Neuronal stem cell (in vitro differentiated cells): ENCODE measurements at regions not wholly inside any gene's neighbourhood (a gene's known extent, or its start where the extent isn't known, plus 50 kb on each side); places are given as distances from the start of the nearest gene placed in this dataset.

Experiments used
- DNase-seq: peaks from one replicate; pipeline ENCODE4 v3.0.0-alpha.2; 2013; ENCODE audit warnings: low spot score
- H2AFZ ChIP-seq: one replicate; pipeline ENCODE4 v1.6.1; 2013; ENCODE audit warnings: mild to moderate bottlenecking, low read length, inconsistent platforms
- H2AK5ac ChIP-seq: 2 replicates; pipeline ENCODE4 v1.6.1; 2013; ENCODE audit warnings: low read depth, mild to moderate bottlenecking, inconsistent platforms, low read length, moderate library complexity, mixed read lengths
- H2BK120ac ChIP-seq: 2 replicates; pipeline ENCODE4 v1.6.1; 2013; ENCODE audit warnings: low read depth, mild to moderate bottlenecking, inconsistent platforms, low read length, moderate library complexity, mixed read lengths
- H2BK12ac ChIP-seq: one replicate; pipeline ENCODE4 v1.6.1; 2013; ENCODE audit warnings: low read length, inconsistent platforms
- H2BK15ac ChIP-seq: 2 replicates; pipeline ENCODE4 v1.6.1; 2013; ENCODE audit warnings: mild to moderate bottlenecking, low read length, inconsistent platforms, mixed read lengths
- H2BK5ac ChIP-seq: one replicate; pipeline ENCODE4 v1.6.1; 2013; ENCODE audit warnings: inconsistent platforms, mild to moderate bottlenecking, low read length, moderate library complexity
- H3K14ac ChIP-seq: one replicate; pipeline ENCODE4 v1.6.1; 2013; ENCODE audit warnings: low read length, inconsistent platforms
- H3K18ac ChIP-seq: 2 replicates; pipeline ENCODE4 v1.6.1; 2013; ENCODE audit warnings: low read length, inconsistent platforms
- H3K23ac ChIP-seq: 2 replicates; pipeline ENCODE4 v1.6.1; 2013; ENCODE audit warnings: low read depth, mild to moderate bottlenecking, mixed read lengths, low read length, inconsistent platforms; ENCODE audit not compliant: poor library complexity
- H3K27ac ChIP-seq: replicated peaks from 3 replicates; pipeline ENCODE4 v1.5.1; 2013; ENCODE audit warnings: low read length, inconsistent platforms
- H3K27me3 ChIP-seq, 3 experiments: 2 replicates each; pipeline ENCODE4 v1.6.1; 2013; ENCODE audit warnings: low read length in 3 of 3, mild to moderate bottlenecking in 2 of 3, inconsistent platforms in 1 of 3, low read depth in 1 of 3, mixed read lengths in 1 of 3, moderate library complexity in 1 of 3; ENCODE audit not compliant: control insufficient read depth in 3 of 3, insufficient read depth in 3 of 3
- H3K36me3 ChIP-seq, 2 donors: replicated peaks in 1 of 2; 2 replicates each; pipeline ENCODE4 v1.6.1; 2013; ENCODE audit warnings: low read length in 2 of 2; ENCODE audit not compliant: control insufficient read depth in 2 of 2, insufficient read depth in 2 of 2
- H3K4ac ChIP-seq: 2 replicates; pipeline ENCODE4 v1.6.1; 2013; ENCODE audit warnings: inconsistent platforms, mild to moderate bottlenecking, low read length, moderate library complexity
- H3K4me1 ChIP-seq, 2 donors: 1 replicate in 1 of 2; 2 replicates in 1 of 2; pipeline ENCODE4 v1.6.1; 2013; ENCODE audit warnings: low read length in 2 of 2, low read depth in 1 of 2; ENCODE audit not compliant: control insufficient read depth in 2 of 2, insufficient read depth in 1 of 2
- H3K4me2 ChIP-seq: one replicate; pipeline ENCODE4 v1.6.1; 2013; ENCODE audit warnings: mild to moderate bottlenecking, low read length, inconsistent platforms; ENCODE audit not compliant: insufficient read depth, poor library complexity, severe bottlenecking
- H3K4me3 ChIP-seq, 2 donors: 2 replicates each; pipeline ENCODE4 v1.5.1; 2013; ENCODE audit warnings: low read length in 2 of 2, mild to moderate bottlenecking in 2 of 2, inconsistent platforms in 1 of 2, moderate library complexity in 1 of 2
- H3K79me1 ChIP-seq: one replicate; pipeline ENCODE4 v1.6.1; 2013; ENCODE audit warnings: low read depth, mild to moderate bottlenecking, inconsistent platforms, low read length, moderate library complexity
- H3K9ac ChIP-seq: one replicate; pipeline ENCODE4 v1.6.1; 2013; ENCODE audit warnings: mild to moderate bottlenecking, low read depth, low read length, inconsistent platforms; ENCODE audit not compliant: poor library complexity
- H3K9me3 ChIP-seq, 2 donors: replicated peaks in 1 of 2; 2 replicates each; pipeline versions ENCODE3 to v1.6.1; 2013; ENCODE audit warnings: low read length in 2 of 2, mild to moderate bottlenecking in 2 of 2, inconsistent platforms in 1 of 2, low read depth in 1 of 2, mixed read lengths in 1 of 2, moderate library complexity in 1 of 2; ENCODE audit not compliant: control insufficient read depth in 2 of 2, insufficient read depth in 1 of 2
- H4K8ac ChIP-seq: one replicate; pipeline ENCODE4 v1.6.1; 2013; ENCODE audit warnings: low read depth, mild to moderate bottlenecking, inconsistent platforms, low read length, moderate library complexity
- H4K91ac ChIP-seq: one replicate; pipeline ENCODE4 v1.6.1; 2013; ENCODE audit warnings: low read length, low read depth, mild to moderate bottlenecking, inconsistent platforms; ENCODE audit not compliant: poor library complexity
- WGBS, 2 donors: extraction: QIAGEN DNeasy Blood & Tissue Kit; methylation state at CpG; one replicate each; pipeline ENCODE4 v1.1.7; 2013; ENCODE audit warnings: missing lambda C conversion rate in 2 of 2, mixed read lengths in 1 of 2; ENCODE audit not compliant: insufficient read length in 2 of 2, insufficient replicate concordance in 1 of 2; ENCODE audit errors: extremely low coverage in 2 of 2; 5-methylcytosine and 5-hydroxymethylcytosine counted together

DNA sequence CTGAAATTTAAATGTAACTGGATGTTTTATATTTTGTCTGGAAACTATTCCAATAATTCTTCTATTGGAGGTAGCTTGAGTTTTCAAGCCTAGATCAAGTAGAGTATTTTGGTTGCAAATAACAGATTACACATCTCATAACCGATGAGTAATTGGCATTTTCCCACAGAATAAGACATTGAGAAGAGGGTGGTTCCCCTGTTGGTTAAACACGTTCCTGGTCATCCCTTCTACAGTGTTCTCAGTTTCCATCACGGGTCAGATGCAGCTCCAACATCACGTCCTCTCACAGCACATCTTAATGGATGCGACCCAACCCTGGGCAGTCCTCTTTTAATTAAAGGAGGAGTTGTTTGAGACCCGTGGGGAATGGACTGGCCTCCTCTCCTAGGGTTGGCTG, 149.0 kb upstream of the ZNF516 start:
- H3K4me3 ChIP-seq, result no peak overlapping the region
- H2BK12ac ChIP-seq, result no peak overlapping the region
- H2AFZ ChIP-seq, result no peak overlapping the region
- H4K91ac ChIP-seq, result no peak overlapping the region
- H2BK5ac ChIP-seq, result no peak overlapping the region
- no peaks in the 10 kb centered on the region for H3K27me3 ChIP-seq
- H4K8ac ChIP-seq, result no peak overlapping the region
- H3K4me2 ChIP-seq, result no peak overlapping the region
- no peaks in the 10 kb centered on the region for H3K79me1 ChIP-seq
- no peak overlapping the region for H3K23ac ChIP-seq
- H3K14ac ChIP-seq, result no peak overlapping the region
- no peak overlapping the region for H3K27ac ChIP-seq
- WGBS, 2 donors, result no CpG with 5 or more reads among the region's 6 CpGs
- no peak overlapping the region for H3K4ac ChIP-seq
- no peak overlapping the region for H2BK120ac ChIP-seq
- H3K18ac ChIP-seq, result no peak overlapping the region
- no peak overlapping the region for H3K9ac ChIP-seq
- DNase-seq, result no peak
- no peaks in the 10 kb centered on the region for H3K9me3 ChIP-seq
- H2BK15ac ChIP-seq, result no peak overlapping the region
- H2AK5ac ChIP-seq, result no peak overlapping the region
- no peaks in the 10 kb centered on the region for H3K36me3 ChIP-seq
- no peaks in the 10 kb centered on the region for H3K4me1 ChIP-seq

DNA sequence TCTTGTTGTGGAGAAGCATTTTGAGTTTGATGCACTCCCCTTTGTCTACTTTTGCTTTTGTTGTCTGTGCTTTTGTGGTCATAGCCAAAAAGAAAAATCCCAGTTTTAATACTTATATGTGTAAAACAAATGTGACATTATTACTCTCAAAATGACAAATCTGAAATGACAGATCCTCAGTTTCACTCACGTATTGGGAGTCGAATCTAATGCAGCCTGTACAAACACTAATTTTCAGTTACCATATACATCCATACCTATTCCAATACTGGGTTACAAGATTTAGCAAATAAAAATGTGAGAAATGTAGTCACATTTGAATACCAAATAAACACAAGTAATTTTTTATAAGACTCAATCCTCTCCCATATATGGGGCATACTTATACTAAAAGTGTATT, 148.2 kb upstream of the ZNF516 start:
- H3K79me1 ChIP-seq, result no peaks in the 10 kb centered on the region
- no peaks in the 10 kb centered on the region for H3K27me3 ChIP-seq
- no peaks in the 10 kb centered on the region for H3K9me3 ChIP-seq
- H3K4ac ChIP-seq, result no peak overlapping the region
- H2AFZ ChIP-seq, result no peak overlapping the region
- DNase-seq, result no peak
- no peak overlapping the region for H3K14ac ChIP-seq
- no peak overlapping the region for H3K23ac ChIP-seq
- H2BK120ac ChIP-seq, result no peak overlapping the region
- no peak overlapping the region for H3K9ac ChIP-seq
- no peak overlapping the region for H2BK12ac ChIP-seq
- no peak overlapping the region for H3K4me3 ChIP-seq
- no peak overlapping the region for H2BK15ac ChIP-seq
- H3K36me3 ChIP-seq, result no peaks in the 10 kb centered on the region
- H3K18ac ChIP-seq, result no peak overlapping the region
- no peak overlapping the region for H3K27ac ChIP-seq
- no peak overlapping the region for H4K91ac ChIP-seq
- H3K4me2 ChIP-seq, result no peak overlapping the region
- peaks cover 0 to 4% of the 10 kb centered on the region in 2 donors for H3K4me1 ChIP-seq
- H4K8ac ChIP-seq, result no peak overlapping the region
- no peak overlapping the region for H2BK5ac ChIP-seq
- no CpG with 5 or more reads among the region's 2 CpGs for WGBS, 2 donors
- no peak overlapping the region for H2AK5ac ChIP-seq

GRCh38 chr18:76640438-76640837, 145.4 kb upstream of the ZNF516 start:
- Histone ChIP-seq H3K27me3 (no peaks in the 10 kb centered on the region), H4K8ac (no peak overlapping the region), H3K79me1 (no peaks in the 10 kb centered on the region), H3K4ac (no peak overlapping the region), H2BK15ac (no peak overlapping the region), H2AFZ (no peak overlapping the region), H2BK120ac (no peak overlapping the region), H3K4me3 (no peak overlapping the region), H4K91ac (no peak overlapping the region), H2BK5ac (no peak overlapping the region), H3K27ac (no peak overlapping the region), H3K4me2 (no peak overlapping the region), H3K9me3 (no peaks in the 10 kb centered on the region), H3K23ac (no peak overlapping the region), H3K4me1 (peaks cover 0 to 4% of the 10 kb centered on the region in 2 donors), H3K36me3 (no peaks in the 10 kb centered on the region), H3K18ac (no peak overlapping the region), H3K14ac (no peak overlapping the region), H2AK5ac (no peak overlapping the region), H2BK12ac (no peak overlapping the region), H3K9ac (no peak overlapping the region)
- WGBS, 2 donors, result no CpG with 5 or more reads among the region's 1 CpG
- DNase-seq, result no peak

GRCh38 chr18:76634564-76634963, 139.5 kb upstream of the ZNF516 start:
- Histone ChIP-seq H3K9ac (no peak overlapping the region), H2BK120ac (no peak overlapping the region), H2BK15ac (no peak overlapping the region), H2BK12ac (no peak overlapping the region), H2BK5ac (no peak overlapping the region), H3K23ac (no peak overlapping the region), H2AK5ac (no peak overlapping the region), H3K14ac (no peak overlapping the region), H3K4me1 (peaks cover 2 to 4% of the 10 kb centered on the region in 2 donors), H4K8ac (no peak overlapping the region), H2AFZ (no peak overlapping the region), H3K36me3 (no peaks in the 10 kb centered on the region), H3K9me3 (no peaks in the 10 kb centered on the region), H3K27ac (no peak overlapping the region), H3K4ac (no peak overlapping the region), H4K91ac (peak overlapping the region; percentile 22), H3K27me3 (no peaks in the 10 kb centered on the region), H3K18ac (no peak overlapping the region), H3K4me3 (no peak overlapping the region), H3K79me1 (no peaks in the 10 kb centered on the region), H3K4me2 (no peak overlapping the region)
- no CpG with 5 or more reads among the region's 3 CpGs for WGBS, 2 donors
- DNase-seq, result no peak
